Panc1 (cell line): ENCODE measurements at regions not wholly inside any gene's neighbourhood (a gene's known extent, or its start where the extent isn't known, plus 50 kb on each side); places are given as distances from the start of the nearest gene placed in this dataset.
A peak's percentile ranks its signal among the peaks of the same experiment; 100 is the strongest.

Experiments
- ATAC-seq: fragments of 200-7000 bp; cut with Tn5 transposase; 2 replicates; pipeline ENCODE4 v1.9.1; 2020; ENCODE audit warnings: mild to moderate bottlenecking, moderate library complexity
- BruUV-seq: library from RNA; stranded (reverse); fragments of 400-500 nt; replicated peaks from 2 replicates; lab custom pipeline; 2021; lab: Mats Ljungman, UMichigan
- CTCF ChIA-PET: fragments of 300-600 bp; sonication (Branson Sonifier 250); formaldehyde crosslinking; loops from one replicate; lab custom pipeline; 2022; ENCODE audit warnings: antibody characterized with exemption; lab: Charles Lee
- POLR2A ChIA-PET: fragments of 300-600 bp; sonication (Branson Sonifier 250); formaldehyde crosslinking; loops from one replicate; lab custom pipeline; 2022; ENCODE audit warnings: antibody characterized with exemption; lab: Charles Lee
- DNase-seq: peaks from one replicate; pipeline ENCODE4 v3.0.0-alpha.2; 2010; ENCODE audit warnings: low read depth, low spot score
- H3K27ac ChIP-seq: 2 replicates; pipeline ENCODE4 v1.5.1; 2011; ENCODE audit warnings: mild to moderate bottlenecking, low read length, inconsistent platforms
- H3K27me3 ChIP-seq: fragments of 200-500 bp; sonication (Bioruptor generic); 2 replicates; pipeline ENCODE4 v1.6.0; 2014; ENCODE audit warnings: low read length, inconsistent platforms; ENCODE audit not compliant: control insufficient read depth, insufficient read depth
- H3K36me3 ChIP-seq: fragments of 200-500 bp; sonication (Bioruptor generic); 2 replicates; pipeline ENCODE4 v1.5.1; 2014; ENCODE audit warnings: inconsistent platforms, mild to moderate bottlenecking, low read length, moderate library complexity; ENCODE audit not compliant: control insufficient read depth, insufficient read depth
- H3K4me1 ChIP-seq: 2 replicates; pipeline ENCODE4 v1.5.1; 2011; ENCODE audit warnings: inconsistent platforms, mild to moderate bottlenecking, low read length, moderate library complexity; ENCODE audit not compliant: control insufficient read depth, insufficient read depth
- H3K4me3 ChIP-seq, 2 experiments: 2 replicates each; pipeline ENCODE4 v1.5.1; 2011 to 2012; ENCODE audit warnings: low read depth in 2 of 2, low read length in 2 of 2, mild to moderate bottlenecking in 2 of 2, inconsistent platforms in 1 of 2, moderate library complexity in 1 of 2
- H3K9me3 ChIP-seq: fragments of 200-500 bp; sonication (Bioruptor generic); 2 replicates; pipeline ENCODE4 v1.5.1; 2014; ENCODE audit warnings: low read depth, mild to moderate bottlenecking, inconsistent platforms, low read length, moderate library complexity; ENCODE audit not compliant: control insufficient read depth, insufficient read depth
- POLR2AphosphoS5 ChIP-seq: IDR thresholded peaks from 2 replicates; pipeline ENCODE4 v1.6.1; 2012; ENCODE audit warnings: mild to moderate bottlenecking, low read depth, low read length, moderate library complexity
- REST ChIP-seq, 2 experiments: IDR thresholded peaks; 2 replicates each; pipeline ENCODE4 v1.6.1; 2011 to 2012; ENCODE audit warnings: low read depth in 2 of 2, control low read depth in 1 of 2, low read length in 1 of 2, mild to moderate bottlenecking in 1 of 2, moderate library complexity in 1 of 2; ENCODE audit not compliant: insufficient read depth in 1 of 2
- SIN3A ChIP-seq: IDR thresholded peaks from 2 replicates; pipeline ENCODE4 v1.6.1; 2012; ENCODE audit warnings: low read depth, mild to moderate bottlenecking, low read length, moderate library complexity, borderline replicate concordance; ENCODE audit not compliant: insufficient read depth
- TCF7L2 ChIP-seq: IDR thresholded peaks from 2 replicates; pipeline ENCODE4 v1.6.1; 2011; ENCODE audit warnings: mild to moderate bottlenecking, low read depth, low read length, inconsistent platforms
- in situ Hi-C: cut with HindIII; loops from 2 replicates; pipeline ENCODE4 v1.10.0; 2016; ENCODE audit warnings: low sequenced_read_pairs, low pct_unique_long_range_greater_than_20kb
- intact Hi-C: fragments of 100-400 bp; cut with micrococcal nuclease; formaldehyde crosslinking; loops from one replicate; pipeline ENCODE4 v1.10.0; 2022; ENCODE audit not compliant: unreplicated experiment
- TF ChIP-seq, protein P1 (sequence below): fragments of 450-650 bp; IDR thresholded peaks from 2 replicates; pipeline ENCODE4 v1.5.1; 2017; ENCODE audit warnings: mild to moderate bottlenecking

GRCh38 chr9:71446473-71447411 is 321.6 kb downstream of the CEMIP2 start:
- Histone ChIP-seq H3K4me3 (no peak overlapping the region; a peak in 1 of 4 replicates), H3K9me3 (no peaks in the 10 kb centered on the region), H3K4me1 (no peaks in the 10 kb centered on the region), H3K36me3 (no peaks in the 10 kb centered on the region), H3K27me3 (no peaks in the 10 kb centered on the region), H3K27ac (no peak overlapping the region)
- BruUV-seq, result no TSS peak
- TF ChIP-seq REST (IDR thresholded peaks at IDR 0.05; ENCODE audit: insufficient read depth in 1 of 2, low read depth in 2 of 2, low read length in 1 of 2), result peak; percentile 62 to 64; a peak in 2 of 4 replicates
- TF ChIP-seq, protein P1, sequence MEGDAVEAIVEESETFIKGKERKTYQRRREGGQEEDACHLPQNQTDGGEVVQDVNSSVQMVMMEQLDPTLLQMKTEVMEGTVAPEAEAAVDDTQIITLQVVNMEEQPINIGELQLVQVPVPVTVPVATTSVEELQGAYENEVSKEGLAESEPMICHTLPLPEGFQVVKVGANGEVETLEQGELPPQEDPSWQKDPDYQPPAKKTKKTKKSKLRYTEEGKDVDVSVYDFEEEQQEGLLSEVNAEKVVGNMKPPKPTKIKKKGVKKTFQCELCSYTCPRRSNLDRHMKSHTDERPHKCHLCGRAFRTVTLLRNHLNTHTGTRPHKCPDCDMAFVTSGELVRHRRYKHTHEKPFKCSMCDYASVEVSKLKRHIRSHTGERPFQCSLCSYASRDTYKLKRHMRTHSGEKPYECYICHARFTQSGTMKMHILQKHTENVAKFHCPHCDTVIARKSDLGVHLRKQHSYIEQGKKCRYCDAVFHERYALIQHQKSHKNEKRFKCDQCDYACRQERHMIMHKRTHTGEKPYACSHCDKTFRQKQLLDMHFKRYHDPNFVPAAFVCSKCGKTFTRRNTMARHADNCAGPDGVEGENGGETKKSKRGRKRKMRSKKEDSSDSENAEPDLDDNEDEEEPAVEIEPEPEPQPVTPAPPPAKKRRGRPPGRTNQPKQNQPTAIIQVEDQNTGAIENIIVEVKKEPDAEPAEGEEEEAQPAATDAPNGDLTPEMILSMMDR, result no peak
- no peak for TF ChIP-seq SIN3A
- no peak for TF ChIP-seq TCF7L2
- no peak for TF ChIP-seq POLR2AphosphoS5
- DNase-seq (no peak), ATAC-seq (no peak)
- ChIA-PET POLR2A (no interaction called here), CTCF (no interaction called here)
- in situ Hi-C loops, result no loop called here
- intact Hi-C loops, result loop anchor here (10.0 kb wide), 1 partner anchor 72 kb away; no protein-coding TSS in a partner anchor

GRCh38 chr9:71446106-71446472 is 322.2 kb downstream of the CEMIP2 start:
- H3K4me1 ChIP-seq, result no peaks in the 10 kb centered on the region
- ChIA-PET CTCF (no interaction called here), POLR2A (no interaction called here)
- intact Hi-C loops (loop anchor here (10.0 kb wide), 1 partner anchor 71 kb away; no protein-coding TSS in a partner anchor), in situ Hi-C loops (no loop called here)
- H3K27ac ChIP-seq, result no peak overlapping the region
- no TSS peak for BruUV-seq
- TF ChIP-seq REST (IDR thresholded peaks at IDR 0.05; ENCODE audit: insufficient read depth in 1 of 2, low read depth in 2 of 2, low read length in 1 of 2) (no peak), TCF7L2 (no peak), SIN3A (no peak)
- no peaks in the 10 kb centered on the region for H3K36me3 ChIP-seq
- H3K27me3 ChIP-seq, result no peaks in the 10 kb centered on the region
- H3K4me3 ChIP-seq, result no peak overlapping the region
- DNase-seq (no peak), ATAC-seq (no peak)
- no peaks in the 10 kb centered on the region for H3K9me3 ChIP-seq
